ENCODE measurements at regions not wholly inside any gene's neighbourhood (a gene's known extent, or its start where the extent isn't known, plus 50 kb on each side); places are given as distances from the start of the nearest gene placed in this dataset.

- DNase-seq (ENCODE audit: low read depth, low spot score), result peak; percentile 82
These were observed 71.9 kb upstream of the KLHL29 start for GRCh38 chr2:23312996-23313606.

GRCh38 chr2:23314687-23315086, 70.3 kb upstream of the KLHL29 start:
- no peak for DNase-seq (ENCODE audit: low read depth, low spot score)

GRCh38 chr2:23320058-23320457, 64.9 kb upstream of the KLHL29 start:
- no peak for DNase-seq (ENCODE audit: low read depth, low spot score)

- no peak for DNase-seq (ENCODE audit: low read depth, low spot score)
These were observed 63.2 kb upstream of the KLHL29 start for GRCh38 chr2:23321751-23322150.

GRCh38 chr2:23322567-23323197, 62.3 kb upstream of the KLHL29 start:
- DNase-seq (ENCODE audit: low read depth, low spot score), result no peak

GRCh38 chr2:23323198-23323916, 61.6 kb upstream of the KLHL29 start:
- DNase-seq (ENCODE audit: low read depth, low spot score), result no peak

GRCh38 chr2:23323917-23324680, 60.9 kb upstream of the KLHL29 start:
- no peak for DNase-seq (ENCODE audit: low read depth, low spot score)

GRCh38 chr2:23326330-23326729, 58.6 kb upstream of the KLHL29 start:
- DNase-seq (ENCODE audit: low read depth, low spot score), result no peak

- DNase-seq (ENCODE audit: low read depth, low spot score), result no peak
These were observed 57.6 kb upstream of the KLHL29 start for GRCh38 chr2:23327416-23327815.

- DNase-seq (ENCODE audit: low read depth, low spot score), result no peak
These were observed 57.1 kb upstream of the KLHL29 start for GRCh38 chr2:23327887-23328286.

- DNase-seq (ENCODE audit: low read depth, low spot score), result peak; percentile 79
These were observed 54.8 kb upstream of the KLHL29 start for GRCh38 chr2:23330214-23330613.

Measured in ELF-1 (cell line).